ENCODE measurements at regions not wholly inside any gene's neighbourhood (a gene's known extent, or its start where the extent isn't known, plus 50 kb on each side); places are given as distances from the start of the nearest gene placed in this dataset.
A peak's percentile ranks its signal among the peaks of the same experiment; 100 is the strongest.

GRCh38 chr9:105116052-105116868, 128.2 kb upstream of the SLC44A1 start:
- no peaks in the 10 kb centered on the region for H4K20me1 ChIP-seq (ENCODE audit: insufficient read depth, poor library complexity, severe bottlenecking)
- H3K36me3 ChIP-seq (replicated peaks; ENCODE audit: insufficient read depth, low read depth): no peaks in the 10 kb centered on the region
- H3K4me3 ChIP-seq: no peak overlapping the region
- H3K4me2 ChIP-seq: no peak overlapping the region
- H3K4me1 ChIP-seq (ENCODE audit: insufficient read depth): peaks cover 7% of the 10 kb centered on the region
- H3K79me2 ChIP-seq: no peaks in the 10 kb centered on the region
- H3K27me3 ChIP-seq: no peaks in the 10 kb centered on the region
- no peak overlapping the region for H2AFZ ChIP-seq
- 82% methylated on average over 9 of the region's 9 CpGs for WGBS (ENCODE audit: low lambda C conversion rate, missing lambda C conversion rate)
- H3K9me3 ChIP-seq (ENCODE audit: low read depth): no peaks in the 10 kb centered on the region
- H3K27ac ChIP-seq: peak overlapping the region; percentile 79
- TF ChIP-seq EZH2 (IDR thresholded peaks at IDR 0.05; ENCODE audit: borderline replicate concordance) (no peak), EZH2phosphoT487 (IDR thresholded peaks at IDR 0.05; ENCODE audit: low read depth, severe bottlenecking, unreplicated experiment) (no peak)
- TF ChIP-seq, protein P1, sequence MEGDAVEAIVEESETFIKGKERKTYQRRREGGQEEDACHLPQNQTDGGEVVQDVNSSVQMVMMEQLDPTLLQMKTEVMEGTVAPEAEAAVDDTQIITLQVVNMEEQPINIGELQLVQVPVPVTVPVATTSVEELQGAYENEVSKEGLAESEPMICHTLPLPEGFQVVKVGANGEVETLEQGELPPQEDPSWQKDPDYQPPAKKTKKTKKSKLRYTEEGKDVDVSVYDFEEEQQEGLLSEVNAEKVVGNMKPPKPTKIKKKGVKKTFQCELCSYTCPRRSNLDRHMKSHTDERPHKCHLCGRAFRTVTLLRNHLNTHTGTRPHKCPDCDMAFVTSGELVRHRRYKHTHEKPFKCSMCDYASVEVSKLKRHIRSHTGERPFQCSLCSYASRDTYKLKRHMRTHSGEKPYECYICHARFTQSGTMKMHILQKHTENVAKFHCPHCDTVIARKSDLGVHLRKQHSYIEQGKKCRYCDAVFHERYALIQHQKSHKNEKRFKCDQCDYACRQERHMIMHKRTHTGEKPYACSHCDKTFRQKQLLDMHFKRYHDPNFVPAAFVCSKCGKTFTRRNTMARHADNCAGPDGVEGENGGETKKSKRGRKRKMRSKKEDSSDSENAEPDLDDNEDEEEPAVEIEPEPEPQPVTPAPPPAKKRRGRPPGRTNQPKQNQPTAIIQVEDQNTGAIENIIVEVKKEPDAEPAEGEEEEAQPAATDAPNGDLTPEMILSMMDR (IDR thresholded peaks at IDR 0.05; ENCODE audit: poor library complexity): no peak
- DNase-seq (ENCODE audit: low spot score): peak; percentile 75
- no peaks in the 10 kb centered on the region for H3K9me2 ChIP-seq (replicated peaks; ENCODE audit: insufficient read depth)

DNA sequence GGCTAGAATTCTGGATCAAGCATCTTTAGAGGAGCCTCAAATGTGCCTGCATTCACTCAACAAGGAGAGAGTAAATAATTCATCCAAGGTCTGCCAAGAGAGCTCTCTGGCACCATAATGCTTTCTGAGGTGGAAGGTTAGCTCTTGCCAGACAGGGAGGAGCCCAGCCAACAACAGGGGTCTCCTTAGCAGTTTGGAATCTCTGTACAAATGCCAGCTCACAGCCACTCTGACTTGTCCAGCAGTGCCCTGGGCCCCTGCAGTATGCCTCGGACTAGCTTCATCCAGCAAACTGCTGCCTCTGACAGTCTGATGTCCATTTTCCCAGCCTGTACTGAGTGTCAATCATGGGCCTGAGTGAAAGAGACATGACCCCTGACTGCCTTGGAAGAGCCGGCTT, 127.2 kb upstream of the SLC44A1 start:
- Histone ChIP-seq H3K36me3 (replicated peaks; ENCODE audit: insufficient read depth, low read depth) (no peaks in the 10 kb centered on the region), H2AFZ (no peak overlapping the region), H4K20me1 (ENCODE audit: insufficient read depth, poor library complexity, severe bottlenecking) (no peaks in the 10 kb centered on the region), H3K27me3 (no peaks in the 10 kb centered on the region), H3K4me3 (no peak overlapping the region), H3K4me1 (ENCODE audit: insufficient read depth) (peaks cover 7% of the 10 kb centered on the region), H3K27ac (no peak overlapping the region), H3K79me2 (no peaks in the 10 kb centered on the region), H3K9me2 (replicated peaks; ENCODE audit: insufficient read depth) (no peaks in the 10 kb centered on the region), H3K9me3 (ENCODE audit: low read depth) (no peaks in the 10 kb centered on the region), H3K4me2 (no peak overlapping the region)
- no peak for DNase-seq (ENCODE audit: low spot score)
- TF ChIP-seq, protein P1 (IDR thresholded peaks at IDR 0.05; ENCODE audit: poor library complexity): no peak
- no peak for TF ChIP-seq EZH2phosphoT487 (IDR thresholded peaks at IDR 0.05; ENCODE audit: low read depth, severe bottlenecking, unreplicated experiment)
- WGBS (ENCODE audit: low lambda C conversion rate, missing lambda C conversion rate): 82% methylated on average over 2 of the region's 2 CpGs

DNA sequence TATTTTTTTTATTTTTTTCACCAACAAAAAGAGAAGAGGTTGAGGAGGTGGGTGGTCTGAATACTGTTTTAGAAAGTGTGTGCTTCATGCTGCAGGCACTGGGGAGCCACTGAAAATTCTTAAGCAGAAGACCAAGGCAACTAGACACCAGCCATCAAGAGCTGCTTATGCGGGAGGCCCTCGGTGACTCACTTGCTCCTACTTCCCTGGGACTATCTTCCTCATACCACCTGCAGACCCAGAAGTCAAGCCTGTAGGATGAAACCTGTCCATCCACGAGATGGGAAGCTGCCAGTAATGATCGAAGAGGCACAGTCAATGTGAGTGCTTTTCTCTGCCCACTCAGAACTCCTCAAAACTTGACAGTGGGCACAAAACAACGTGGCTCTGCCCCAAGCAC, 125.8 kb upstream of the SLC44A1 start:
- Histone ChIP-seq H3K9me2 (replicated peaks; ENCODE audit: insufficient read depth) (no peaks in the 10 kb centered on the region), H3K79me2 (no peaks in the 10 kb centered on the region), H4K20me1 (ENCODE audit: insufficient read depth, poor library complexity, severe bottlenecking) (no peaks in the 10 kb centered on the region), H3K4me2 (peak overlapping the region; percentile 10), H3K36me3 (replicated peaks; ENCODE audit: insufficient read depth, low read depth) (no peaks in the 10 kb centered on the region), H3K9me3 (ENCODE audit: low read depth) (no peaks in the 10 kb centered on the region), H3K4me3 (no peak overlapping the region), H3K4me1 (ENCODE audit: insufficient read depth) (peaks cover 7% of the 10 kb centered on the region), H3K27ac (peak overlapping the region; percentile 56), H3K27me3 (no peaks in the 10 kb centered on the region), H2AFZ (no peak overlapping the region)
- 80% methylated on average over 5 of the region's 5 CpGs for WGBS (ENCODE audit: low lambda C conversion rate, missing lambda C conversion rate)
- TF ChIP-seq EZH2phosphoT487 (IDR thresholded peaks at IDR 0.05; ENCODE audit: low read depth, severe bottlenecking, unreplicated experiment) (no peak), EZH2 (IDR thresholded peaks at IDR 0.05; ENCODE audit: borderline replicate concordance) (no peak)
- TF ChIP-seq, protein P1 (IDR thresholded peaks at IDR 0.05; ENCODE audit: poor library complexity): no peak
- no peak for DNase-seq (ENCODE audit: low spot score)
